Amniotic stem cell (primary cell): ENCODE measurements at regions not wholly inside any gene's neighbourhood (a gene's known extent, or its start where the extent isn't known, plus 50 kb on each side); places are given as distances from the start of the nearest gene placed in this dataset.

ENCODE experiments used
- DNase-seq: peaks from one replicate; lab custom pipeline; 2025; lab: John Stamatoyannopoulos, UW

DNA sequence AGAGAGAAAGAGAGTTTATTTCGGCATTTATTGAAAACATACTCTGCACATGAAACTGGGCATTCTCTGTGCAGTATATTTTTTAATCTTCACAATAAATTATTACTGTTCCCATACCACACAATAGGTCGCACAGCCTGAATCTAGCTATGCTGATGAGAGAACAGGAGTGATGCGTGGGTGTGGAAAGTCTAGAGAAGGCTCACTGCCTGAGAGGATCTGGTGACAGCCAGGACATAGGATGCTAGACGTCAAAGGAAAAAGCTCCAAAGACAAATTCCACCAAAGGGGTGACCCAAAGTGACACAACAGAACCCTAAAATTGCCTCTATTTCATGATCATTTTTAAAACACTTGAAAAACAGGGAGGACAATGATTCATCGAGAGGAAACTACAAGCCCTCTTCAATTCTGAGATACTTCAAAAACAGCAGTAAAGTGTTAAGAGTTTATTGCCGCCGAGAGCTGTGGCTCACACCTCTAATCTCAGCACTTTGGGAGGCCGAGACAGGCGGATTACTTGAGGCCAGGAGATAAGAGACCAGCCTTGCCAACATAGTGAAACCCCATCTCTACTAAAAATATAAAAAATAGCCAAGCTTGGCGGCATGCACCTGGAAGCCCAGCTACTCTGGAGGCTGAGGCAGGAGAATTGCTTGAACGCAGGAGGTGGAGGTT, 189.6 kb upstream of the NBEA start:
- no peak for DNase-seq

DNA sequence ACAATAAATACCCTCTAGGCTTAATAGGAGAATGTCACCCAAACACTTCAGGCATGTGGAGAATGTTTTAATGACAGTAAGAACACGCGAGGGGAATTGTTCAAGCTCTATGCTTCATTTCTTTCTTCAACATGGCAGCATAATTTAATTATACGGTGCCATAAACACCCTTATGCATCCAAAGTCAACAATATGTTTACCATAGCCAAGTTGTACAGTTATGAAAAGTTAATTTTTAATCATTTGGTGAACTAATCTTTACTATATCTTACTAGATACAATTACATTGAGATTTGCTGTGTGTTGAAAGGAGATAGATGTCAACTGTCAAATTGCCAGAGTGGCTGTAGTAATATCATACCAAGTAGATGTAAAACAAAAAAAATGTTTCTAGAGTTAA, 185.9 kb upstream of the NBEA start:
- no peak for DNase-seq

DNA sequence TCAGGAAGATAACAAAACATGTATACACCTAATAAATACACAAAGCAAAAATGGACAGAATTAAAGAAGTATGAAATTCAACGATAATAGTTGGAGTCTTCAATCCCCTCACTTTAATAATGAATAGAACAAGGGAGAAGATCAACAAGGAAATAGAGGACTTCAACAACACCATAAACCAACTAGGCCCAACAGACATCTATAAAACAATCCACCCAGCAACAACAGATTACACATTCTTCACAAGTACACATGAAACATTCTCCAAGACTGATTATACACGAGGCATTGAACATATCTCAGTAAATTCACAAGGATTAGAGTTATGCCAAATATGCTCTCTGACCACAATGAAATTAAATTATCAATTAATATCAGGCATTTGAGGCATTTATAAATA, 185.5 kb upstream of the NBEA start:
- no peak for DNase-seq

DNA sequence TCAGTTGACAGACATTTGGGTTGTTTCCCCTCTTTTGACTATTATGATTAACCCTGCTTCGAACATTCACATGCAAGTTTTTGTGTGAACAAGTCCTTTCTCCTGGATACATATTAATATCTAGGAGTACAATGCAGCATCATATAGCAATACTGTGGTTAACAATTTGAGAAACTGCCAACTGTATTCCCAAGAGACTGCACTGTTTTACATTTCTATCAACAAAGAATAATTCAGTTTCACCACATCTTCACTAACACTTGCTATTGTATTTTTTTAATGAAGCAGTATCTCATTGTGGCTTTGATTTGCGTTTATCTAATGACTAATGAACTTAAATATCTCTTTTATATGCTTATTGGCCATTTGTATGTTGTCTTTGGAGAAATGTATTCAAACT, 184.6 kb upstream of the NBEA start:
- no peak for DNase-seq

DNA sequence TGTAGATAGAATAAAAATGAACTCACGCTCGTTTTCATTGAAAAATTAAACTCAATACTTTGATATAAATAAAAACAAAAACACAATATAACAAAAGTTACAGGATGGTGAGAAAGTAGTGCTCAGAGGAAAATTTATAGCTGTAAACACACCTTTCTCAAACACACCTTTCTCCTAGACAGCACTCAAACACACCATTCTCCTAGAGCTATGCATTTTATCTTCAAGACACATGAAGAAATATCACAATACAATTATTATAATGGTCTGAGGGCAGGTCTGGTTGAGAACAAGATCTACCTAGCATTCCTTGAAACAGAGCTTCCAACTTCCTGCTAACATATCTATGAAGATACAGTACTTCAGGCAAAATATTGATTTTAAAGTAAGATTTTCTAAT, 183.4 kb upstream of the NBEA start:
- DNase-seq = no peak

DNA sequence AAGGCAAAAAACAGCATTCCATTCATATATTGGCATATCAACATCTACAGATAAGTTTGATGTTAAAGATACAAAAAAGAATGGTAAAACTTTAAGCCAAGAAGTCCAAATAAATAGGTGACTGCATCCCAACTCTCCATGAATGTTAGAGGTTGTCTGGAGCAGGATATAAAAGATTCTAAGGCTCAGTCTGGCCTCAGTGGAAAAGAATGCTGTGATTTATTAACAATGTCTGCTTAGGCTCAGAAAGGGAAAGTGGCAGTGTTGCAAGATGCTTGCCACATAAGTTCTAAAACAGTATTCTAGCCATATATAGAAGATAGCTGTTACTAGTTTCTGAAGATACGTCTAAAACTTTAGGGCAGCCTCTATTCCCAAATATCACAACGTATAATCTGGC, 179.8 kb upstream of the NBEA start:
- DNase-seq = no peak

DNA sequence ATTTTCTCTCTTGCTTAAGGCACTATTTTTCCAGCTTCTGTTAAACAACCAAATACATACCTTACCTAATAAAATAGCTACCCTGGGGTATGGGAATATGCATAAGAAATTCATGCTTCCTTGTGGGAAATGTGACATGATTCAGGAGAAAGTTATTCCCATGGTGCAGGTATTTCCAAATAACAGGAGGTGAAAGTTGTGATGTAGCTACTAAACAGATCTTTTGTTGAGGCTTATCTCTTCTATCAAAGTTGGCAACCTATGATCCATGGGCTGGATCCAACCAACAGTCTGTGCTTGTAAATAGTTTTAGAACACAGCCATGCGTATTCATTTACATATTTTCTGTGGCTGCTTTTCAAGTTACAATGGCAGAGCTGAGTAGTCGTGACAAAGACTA, 177.8 kb upstream of the NBEA start:
- no peak for DNase-seq

DNA sequence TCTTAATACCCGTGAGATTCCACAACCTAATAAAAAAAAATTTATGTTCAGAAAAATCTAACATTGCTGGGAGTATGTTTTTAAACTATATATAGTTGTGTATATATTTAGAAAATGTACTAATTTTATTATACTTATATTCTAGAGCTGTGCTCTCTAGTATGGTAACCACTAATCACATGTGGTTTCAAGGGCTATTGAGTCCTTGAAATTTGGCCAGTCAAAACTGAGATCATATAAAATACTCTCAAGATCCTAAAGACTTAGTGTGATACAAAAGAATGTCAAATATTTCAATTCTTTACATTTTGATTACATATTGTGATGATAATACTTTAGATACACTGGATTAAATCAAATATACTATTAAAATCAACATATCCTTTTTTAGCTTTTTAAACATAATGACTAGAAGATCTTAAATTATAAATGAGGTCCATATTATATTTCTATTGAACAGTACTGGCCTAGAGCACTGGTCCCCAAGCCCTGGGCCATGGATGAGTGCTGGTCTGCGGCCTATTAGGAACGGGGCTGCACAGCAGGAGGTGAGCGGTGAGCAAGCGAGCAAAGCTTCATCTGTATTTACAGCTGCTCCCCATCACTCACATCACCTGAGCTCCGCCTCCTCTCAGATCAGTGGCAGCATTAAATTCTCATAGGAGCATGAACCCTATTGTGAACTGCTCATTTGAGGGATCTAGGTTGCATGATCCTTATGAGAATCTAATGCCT, 176.5 kb upstream of the NBEA start:
- no peak for DNase-seq

DNA sequence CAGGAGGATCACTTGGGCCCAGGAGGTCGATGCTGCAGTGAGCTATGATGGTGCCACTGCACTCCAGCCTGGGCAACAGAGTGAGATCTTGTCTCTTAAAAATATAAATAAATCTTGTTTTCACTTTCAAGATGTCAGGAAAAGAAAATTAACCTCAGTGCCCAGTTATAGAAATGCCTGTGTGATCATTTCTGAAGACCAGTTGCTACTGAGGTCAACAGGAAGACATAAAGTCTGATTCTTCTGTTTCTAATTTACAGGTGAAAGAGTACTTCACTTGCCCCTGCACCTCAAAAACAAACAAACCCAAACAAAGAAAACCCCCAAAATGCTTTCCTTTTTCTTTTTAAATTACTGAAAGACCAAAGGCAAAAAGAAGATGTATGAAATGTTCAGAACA, 174.3 kb upstream of the NBEA start:
- DNase-seq = no peak

DNA sequence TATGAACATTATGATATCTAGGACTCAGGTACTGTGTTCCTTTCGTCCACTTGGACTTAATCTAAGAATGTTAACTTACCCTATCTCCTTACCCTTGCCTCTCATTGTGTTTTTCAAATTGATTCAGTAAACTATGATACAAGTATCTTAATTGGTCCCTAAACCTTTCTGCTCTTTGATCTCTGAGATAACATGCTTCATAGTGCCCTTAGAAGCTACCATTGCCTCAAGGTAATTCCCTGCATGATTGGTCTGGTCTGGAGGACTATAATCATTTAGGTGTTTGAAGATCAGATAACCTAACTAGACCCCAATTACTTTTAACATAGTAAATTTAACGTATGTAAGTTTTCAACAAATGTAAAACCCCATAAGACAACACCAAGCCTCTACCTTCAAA, 169.9 kb upstream of the NBEA start:
- no peak for DNase-seq

DNA sequence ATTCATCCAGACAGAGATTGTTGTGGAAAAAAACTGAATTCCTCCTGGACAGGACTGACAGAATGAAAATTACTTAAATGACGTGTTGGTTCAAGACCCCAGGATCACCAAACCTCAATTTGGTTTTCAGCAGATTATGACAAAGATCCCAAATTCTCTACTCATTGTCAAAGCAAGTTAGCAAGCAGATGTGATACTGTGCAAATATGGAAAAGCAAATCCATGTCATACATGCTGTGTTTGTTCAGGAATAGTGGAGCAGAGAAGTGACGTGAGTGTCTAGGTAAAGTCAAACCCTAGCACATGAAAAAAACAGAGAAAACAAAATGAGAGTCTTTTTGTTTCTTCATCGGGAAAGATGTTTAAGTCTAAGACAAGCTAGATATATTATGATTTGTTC, 169.2 kb upstream of the NBEA start:
- no peak for DNase-seq

DNA sequence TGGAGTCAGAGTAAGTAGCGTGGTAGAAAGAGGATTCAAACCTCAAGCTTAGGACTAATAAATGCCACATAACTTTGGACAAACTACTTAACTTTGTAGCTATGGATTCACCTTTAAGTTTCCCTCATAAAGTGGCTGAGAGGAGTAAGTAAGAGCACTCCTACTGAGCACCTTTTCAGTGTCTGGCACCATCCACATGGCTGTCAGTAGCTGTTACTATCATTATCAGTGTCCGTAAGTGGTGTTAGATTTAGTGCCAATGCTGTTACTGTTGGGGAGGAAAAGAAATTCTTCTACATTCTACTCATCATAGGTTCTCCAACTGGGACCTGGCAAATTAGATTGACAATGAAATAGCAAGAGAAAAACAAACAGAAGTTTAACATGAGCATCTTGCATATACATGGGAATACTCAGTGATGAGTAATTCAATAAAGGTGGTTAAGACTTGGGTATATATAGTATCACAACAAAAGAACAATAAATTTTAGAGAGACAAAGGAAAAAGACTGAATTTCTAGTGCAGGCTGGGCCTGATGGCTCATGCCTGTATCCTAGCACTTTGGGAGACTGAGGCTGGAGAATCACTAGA, 165.6 kb upstream of the NBEA start:
- DNase-seq = no peak

DNA sequence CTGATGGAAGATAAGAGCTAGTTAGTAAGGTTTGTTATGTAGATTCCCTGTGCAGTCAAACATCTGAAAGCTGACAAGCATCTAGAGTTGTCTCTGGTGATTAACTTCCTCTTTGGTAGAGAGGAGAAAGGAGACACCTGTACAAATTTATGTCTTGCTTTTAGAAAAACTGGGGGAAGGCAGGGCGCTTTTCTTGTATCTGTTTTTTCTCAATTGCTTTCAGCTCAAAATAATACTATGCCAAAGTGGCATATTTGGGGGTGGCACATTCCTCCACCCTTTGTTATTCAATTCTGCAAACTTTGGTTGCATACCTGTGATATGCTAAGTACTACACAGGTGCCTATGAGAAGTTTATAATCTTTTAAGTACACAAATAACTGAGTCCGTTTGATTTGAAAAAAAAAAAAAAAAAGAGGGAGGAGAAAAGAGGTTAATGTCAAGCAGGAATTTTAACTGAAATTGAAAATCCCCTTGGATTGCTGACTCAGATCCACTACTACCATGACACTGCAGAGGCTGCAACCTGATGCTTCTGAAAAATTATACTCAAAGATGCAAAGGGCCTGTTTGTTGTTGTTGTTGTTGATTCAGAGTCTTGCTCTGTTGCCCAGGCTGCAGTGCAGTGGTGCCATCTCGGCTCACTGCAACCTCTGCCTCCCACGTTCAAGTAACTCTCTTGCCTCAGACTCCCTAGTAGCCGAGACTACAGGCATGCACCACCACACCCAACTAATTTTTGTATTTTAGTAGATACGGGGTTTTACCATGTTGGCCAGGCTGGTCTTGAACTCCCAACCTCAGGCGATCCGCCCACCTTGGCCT, 164.8 kb upstream of the NBEA start:
- DNase-seq = no peak

DNA sequence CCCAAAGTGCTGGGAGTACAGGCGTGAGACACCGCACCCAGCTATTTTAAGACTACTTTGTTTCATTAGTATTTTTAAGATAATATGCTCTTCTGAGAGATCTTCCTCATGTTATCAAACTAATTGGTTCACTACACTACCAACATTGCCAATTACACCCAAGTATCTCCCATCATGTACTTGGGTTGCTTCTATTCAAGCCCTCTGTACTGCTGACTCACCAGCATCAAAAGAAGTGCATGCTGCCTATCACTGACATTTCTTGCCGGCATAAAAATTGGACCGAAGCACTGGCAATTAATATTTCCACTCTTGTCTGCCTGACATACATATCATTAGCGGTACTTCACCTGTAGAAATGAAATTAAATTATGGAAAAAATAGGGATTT, 164.2 kb upstream of the NBEA start:
- no peak for DNase-seq

DNA sequence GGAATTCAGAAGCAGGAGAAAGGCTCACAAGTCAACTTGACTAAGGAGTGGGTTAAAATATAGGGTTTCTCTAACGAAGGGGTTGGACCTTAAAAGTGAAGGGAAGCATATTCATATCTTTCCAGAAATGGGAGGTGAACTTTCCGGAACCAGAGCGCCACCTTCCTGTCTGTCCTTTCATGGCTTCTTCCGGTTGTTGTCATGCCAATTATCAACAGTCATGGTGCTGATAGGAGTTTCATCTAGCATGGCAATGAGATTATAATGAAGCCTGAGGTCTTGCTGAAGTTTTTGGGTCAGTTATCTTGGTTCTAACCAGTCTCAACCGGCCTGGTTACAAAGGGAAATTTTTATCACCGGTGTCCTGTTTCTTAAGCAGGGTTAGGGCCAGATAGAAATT, 162.9 kb upstream of the NBEA start:
- no peak for DNase-seq

DNA sequence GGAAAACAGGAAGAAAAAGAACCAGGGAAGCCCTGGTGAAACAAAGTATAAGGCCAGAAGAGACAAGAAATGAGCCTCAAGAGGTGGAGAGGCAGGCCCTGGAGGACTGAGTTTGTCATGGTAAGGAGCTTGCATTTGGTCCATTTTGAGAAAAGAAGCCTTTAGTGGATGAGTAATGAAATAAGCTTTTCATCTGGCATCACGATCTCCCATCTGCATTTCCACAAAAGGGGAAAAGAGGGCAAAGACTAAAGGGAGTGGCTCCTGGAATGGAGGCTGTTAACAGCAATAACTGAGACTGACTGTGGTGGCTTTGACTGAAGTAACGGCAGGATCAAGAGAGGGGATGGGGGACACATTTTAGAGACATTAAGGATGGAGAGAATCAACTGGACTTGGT, 148.8 kb upstream of the NBEA start:
- DNase-seq = no peak

DNA sequence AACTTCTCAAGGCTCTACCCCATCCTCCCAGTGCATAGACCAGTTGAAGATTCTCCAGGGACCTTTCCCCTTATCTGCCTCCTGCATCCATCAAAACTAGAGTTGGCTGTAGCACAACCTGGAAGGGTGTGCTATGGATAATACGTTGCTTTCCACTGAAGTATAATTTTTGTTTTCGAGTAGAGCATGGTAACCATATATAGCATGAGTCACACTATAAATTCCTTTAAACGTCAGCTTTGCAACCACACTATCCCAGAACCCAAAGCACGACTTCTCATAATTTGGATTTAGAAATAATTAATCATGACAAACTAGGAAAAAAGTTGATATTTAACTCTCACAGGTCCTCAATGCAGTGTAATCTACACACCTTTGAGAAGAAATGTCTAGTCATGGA, 138.3 kb upstream of the NBEA start:
- no peak for DNase-seq

DNA sequence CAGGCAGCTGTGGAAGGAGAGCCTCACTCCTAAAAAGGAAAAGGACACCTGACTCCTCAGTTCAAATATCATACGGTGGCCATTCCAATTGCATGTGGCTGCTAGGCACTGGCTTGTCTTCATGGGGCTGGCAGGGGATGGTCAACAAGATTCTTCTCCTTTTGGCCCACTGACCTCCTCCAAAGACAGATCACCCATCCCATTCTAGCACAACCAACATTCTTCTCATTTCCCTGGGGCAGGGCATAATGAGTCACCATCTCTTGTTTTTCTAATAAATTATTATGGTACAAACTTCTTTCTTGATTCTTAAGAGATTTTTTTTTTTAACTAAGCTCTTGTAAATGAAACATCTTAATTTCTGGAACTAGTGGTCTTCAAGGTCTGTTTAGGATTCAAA, 136.7 kb upstream of the NBEA start:
- no peak for DNase-seq

DNA sequence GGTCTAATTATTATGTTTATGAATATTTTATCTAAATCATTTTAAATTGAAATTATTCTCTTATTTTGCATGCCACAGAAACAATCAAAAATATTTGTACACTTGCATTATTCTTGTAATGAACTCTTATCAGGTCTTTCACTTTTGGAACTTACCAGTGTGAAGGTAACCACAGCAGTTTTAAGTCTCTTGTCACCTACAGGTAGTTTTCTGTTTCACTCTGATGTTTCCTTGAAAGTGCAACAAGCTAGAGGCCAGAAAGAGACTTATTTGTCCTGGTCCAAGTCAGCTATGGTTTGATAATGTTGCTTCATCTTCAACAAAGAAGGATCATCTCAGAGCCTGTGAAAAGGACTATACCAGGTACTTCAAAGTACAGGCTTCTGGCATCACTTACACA, 133.4 kb upstream of the NBEA start:
- DNase-seq = no peak

DNA sequence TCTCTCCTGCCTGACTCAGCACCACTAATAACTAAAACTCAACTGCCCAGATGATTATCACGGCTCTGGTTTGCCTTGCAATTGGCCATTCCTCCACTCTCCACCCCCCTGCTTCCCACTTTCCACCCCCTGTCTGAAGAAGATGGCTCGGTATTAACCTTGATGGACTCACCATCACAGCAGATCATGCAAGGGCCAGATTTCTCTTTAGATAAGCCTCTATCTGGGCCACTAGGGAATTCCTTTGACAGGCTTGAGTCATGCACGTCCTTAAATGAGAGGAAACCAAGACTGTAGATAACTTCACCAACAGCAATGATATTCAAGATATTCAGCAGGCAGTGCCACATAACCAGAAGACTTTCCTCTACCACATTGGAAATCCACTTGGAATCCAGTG, 131.1 kb upstream of the NBEA start:
- peak; percentile 0 for DNase-seq

DNA sequence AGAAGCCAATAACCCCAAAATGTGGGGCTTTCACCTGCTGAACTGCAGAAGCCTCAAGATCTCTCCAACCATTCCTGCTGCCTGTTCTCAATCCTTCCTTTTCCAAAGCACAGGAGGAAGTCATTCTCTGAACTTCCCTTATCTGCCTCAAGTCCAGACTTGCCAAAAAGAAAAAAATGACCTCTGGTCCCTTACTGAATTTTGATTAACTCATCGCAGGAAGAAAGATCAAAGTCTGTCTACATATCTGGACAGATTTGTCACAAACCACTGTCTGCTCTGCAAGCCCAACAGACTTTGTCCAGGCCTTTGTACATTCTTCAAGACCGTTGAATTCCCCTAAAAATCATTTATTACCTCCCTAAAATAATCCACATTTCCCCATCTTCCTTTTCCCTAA, 126.5 kb upstream of the NBEA start:
- DNase-seq = no peak

DNA sequence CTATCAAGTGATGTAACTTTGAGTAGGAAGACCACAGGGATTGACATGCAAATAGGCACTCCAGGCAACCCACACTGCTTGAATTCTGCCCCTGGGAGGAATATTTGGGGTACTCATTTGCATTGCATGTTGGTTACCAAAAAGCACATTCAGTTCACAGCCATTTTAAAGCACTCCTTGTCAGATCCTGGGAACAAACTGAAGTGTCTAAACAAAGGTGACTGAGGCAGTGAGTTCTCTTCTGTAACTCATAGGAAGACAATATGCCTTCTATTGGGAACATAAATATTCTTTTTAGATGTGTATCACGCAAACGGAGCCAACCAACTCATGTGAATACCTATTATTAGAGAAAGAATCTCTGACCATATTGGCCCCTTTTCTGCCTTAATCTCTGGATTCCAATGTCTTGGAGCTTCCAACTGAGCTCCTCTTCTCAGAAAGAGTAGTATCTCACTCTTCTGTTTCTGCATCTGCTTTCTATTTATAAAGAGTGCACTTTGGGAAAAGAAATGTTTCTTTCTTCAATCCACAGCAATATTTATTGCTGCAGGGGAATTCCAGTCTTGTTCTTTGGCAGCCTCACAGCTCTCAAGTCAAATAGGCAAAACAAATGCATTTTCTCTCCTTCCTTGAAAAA, 125.7 kb upstream of the NBEA start:
- peak; percentile 59 for DNase-seq
